Activated naive CD4-positive, alpha-beta T cell treated with anti-CD3 and anti-CD28 coated beads, Interleukin-2, amount 50 U/mL, for 24 hours (primary cell): ENCODE measurements at regions not wholly inside any gene's neighbourhood (a gene's known extent, or its start where the extent isn't known, plus 50 kb on each side); places are given as distances from the start of the nearest gene placed in this dataset.
"Not testable (repeated sequence)": the region's sequence is repeated elsewhere in the genome, so short reads cannot be mapped to it uniquely, and the experiment has no call there.

ENCODE experiments used
- H3K27ac Mint-ChIP-seq: one replicate; pipeline ENCODE4 v1.8.0; 2021; ENCODE audit warnings: mild to moderate bottlenecking, mixed read lengths
- H3K27me3 Mint-ChIP-seq: one replicate; pipeline ENCODE4 v1.8.0; 2021; ENCODE audit warnings: mixed read lengths
- H3K36me3 Mint-ChIP-seq: one replicate; pipeline ENCODE4 v1.8.0; 2021; ENCODE audit warnings: mixed read lengths
- H3K4me1 Mint-ChIP-seq: one replicate; pipeline ENCODE4 v1.8.0; 2021; ENCODE audit warnings: mixed read lengths
- H3K4me3 Mint-ChIP-seq: one replicate; pipeline ENCODE4 v1.8.0; 2021; ENCODE audit warnings: mild to moderate bottlenecking, mixed read lengths
- H3K9me3 Mint-ChIP-seq: one replicate; pipeline ENCODE4 v1.8.0; 2021; ENCODE audit warnings: mixed read lengths

- H3K27me3 Mint-ChIP-seq = no peaks in the 10 kb centered on the region
- no peaks in the 10 kb centered on the region for H3K4me1 Mint-ChIP-seq
Measured at GRCh38 chr7:120181499-120181898, 91.5 kb upstream of the KCND2 start.

GRCh38 chr7:120184866-120185265, 88.1 kb upstream of the KCND2 start:
- Mint-ChIP-seq H3K4me1 (no peaks in the 10 kb centered on the region), H3K4me3 (no peak overlapping the region), H3K27ac (no peak overlapping the region), H3K9me3 (peaks cover 5% of the 10 kb centered on the region), H3K27me3 (no peaks in the 10 kb centered on the region), H3K36me3 (no peaks in the 10 kb centered on the region)

More at GRCh38 chr7:120181499-120181898, 91.5 kb upstream of the KCND2 start:
- Mint-ChIP-seq H3K4me3 (no peak overlapping the region), H3K9me3 (peaks cover 9% of the 10 kb centered on the region), H3K27ac (no peak overlapping the region), H3K36me3 (no peaks in the 10 kb centered on the region)

DNA sequence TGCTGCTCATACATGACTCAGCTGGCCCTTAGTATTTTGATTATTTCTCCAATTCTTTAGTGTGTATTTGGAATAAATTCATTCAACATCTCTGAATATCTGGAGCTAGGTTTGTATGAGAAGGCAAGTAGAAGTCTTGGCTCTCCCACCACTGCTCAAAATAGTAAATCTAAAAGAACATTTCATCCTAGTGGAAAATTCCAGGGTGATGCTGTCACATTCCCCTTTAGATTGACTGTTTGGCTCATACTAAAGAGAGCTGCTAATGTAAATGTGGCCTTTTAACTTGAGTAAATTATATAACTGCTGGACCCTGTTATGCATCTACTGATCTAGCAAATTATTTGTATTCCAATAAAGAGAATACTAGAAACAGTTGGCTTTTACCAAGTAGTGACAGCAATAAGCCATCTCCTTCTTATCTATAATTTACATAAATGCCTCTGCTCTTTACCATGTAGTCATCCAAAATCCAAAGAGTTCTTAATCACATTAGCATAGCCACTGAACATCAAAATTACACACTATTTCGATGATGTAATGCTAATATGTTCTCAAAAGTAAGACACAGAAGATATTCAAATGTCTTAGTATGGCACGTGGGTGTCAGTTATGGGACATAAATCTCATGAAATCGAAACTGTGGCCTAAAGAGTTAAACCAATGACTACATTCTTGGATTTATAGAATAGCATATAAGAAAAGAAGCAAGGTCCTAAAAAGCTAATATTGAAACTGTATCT, 86.9 kb upstream of the KCND2 start:
- Mint-ChIP-seq H3K36me3 (no peaks in the 10 kb centered on the region), H3K4me1 (no peaks in the 10 kb centered on the region), H3K9me3 (peaks cover 5% of the 10 kb centered on the region), H3K4me3 (no peak overlapping the region), H3K27ac (no peak overlapping the region), H3K27me3 (no peaks in the 10 kb centered on the region)

- Mint-ChIP-seq H3K27ac (no peak overlapping the region), H3K27me3 (no peaks in the 10 kb centered on the region), H3K4me3 (no peak overlapping the region)
Measured at GRCh38 chr7:120186688-120187087, 86.3 kb upstream of the KCND2 start.

DNA sequence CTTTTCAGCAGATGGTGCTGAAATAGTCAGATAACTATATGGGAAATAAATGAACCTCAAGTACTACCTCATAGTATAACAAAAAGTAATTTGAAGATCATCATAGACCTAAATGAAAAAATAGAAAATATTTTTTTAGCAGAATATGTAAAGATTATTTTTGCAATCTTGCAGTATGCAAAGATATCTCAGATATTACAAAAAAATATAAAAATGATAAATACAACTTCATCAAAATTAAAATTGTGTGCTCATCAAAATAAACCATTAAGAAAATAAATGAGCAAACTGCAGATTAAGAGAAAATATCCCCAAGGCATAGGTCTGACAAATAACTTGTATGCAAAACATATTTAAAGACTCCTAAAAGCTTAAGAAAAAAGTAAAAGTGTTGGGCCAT, 83.4 kb upstream of the KCND2 start:
- no peaks in the 10 kb centered on the region for H3K27me3 Mint-ChIP-seq
- no peak overlapping the region for H3K4me3 Mint-ChIP-seq
- no peaks in the 10 kb centered on the region for H3K9me3 Mint-ChIP-seq
- H3K4me1 Mint-ChIP-seq = no peaks in the 10 kb centered on the region
- H3K36me3 Mint-ChIP-seq = no peaks in the 10 kb centered on the region
- H3K27ac Mint-ChIP-seq = no peak overlapping the region

More at GRCh38 chr7:120186688-120187087, 86.3 kb upstream of the KCND2 start:
- peaks cover 5% of the 10 kb centered on the region for H3K9me3 Mint-ChIP-seq
- H3K36me3 Mint-ChIP-seq = no peaks in the 10 kb centered on the region
- no peaks in the 10 kb centered on the region for H3K4me1 Mint-ChIP-seq

- Mint-ChIP-seq H3K36me3 (no peaks in the 10 kb centered on the region), H3K4me1 (no peaks in the 10 kb centered on the region), H3K27me3 (no peaks in the 10 kb centered on the region), H3K9me3 (peaks cover 2% of the 10 kb centered on the region), H3K27ac (no peak overlapping the region), H3K4me3 (no peak overlapping the region)
Measured at GRCh38 chr7:120190109-120190508, 82.9 kb upstream of the KCND2 start.

GRCh38 chr7:120190566-120190965, 82.4 kb upstream of the KCND2 start:
- no peak overlapping the region for H3K4me3 Mint-ChIP-seq
- no peaks in the 10 kb centered on the region for H3K27me3 Mint-ChIP-seq
- no peaks in the 10 kb centered on the region for H3K36me3 Mint-ChIP-seq
- H3K27ac Mint-ChIP-seq = no peak overlapping the region
- no peaks in the 10 kb centered on the region for H3K4me1 Mint-ChIP-seq
- H3K9me3 Mint-ChIP-seq = peaks cover 6% of the 10 kb centered on the region

DNA sequence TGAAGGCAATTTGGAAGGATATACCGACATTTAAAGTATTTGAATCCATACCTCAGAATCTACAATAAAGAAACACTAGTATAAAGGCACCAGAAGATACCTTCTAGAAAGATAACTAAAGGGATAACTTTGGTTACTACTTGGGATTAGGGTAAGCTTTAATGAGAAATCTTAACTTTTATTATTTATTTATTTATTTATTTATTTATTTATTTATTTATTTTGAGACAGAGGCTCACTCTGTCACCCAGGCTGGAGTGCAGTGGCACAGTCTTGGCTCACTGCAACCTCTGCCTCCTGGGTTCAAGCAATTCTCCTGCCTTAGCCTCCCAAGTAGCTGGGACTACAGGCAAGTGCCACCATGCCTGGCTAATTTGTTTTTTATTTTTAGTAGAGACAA, 81.6 kb upstream of the KCND2 start:
- not testable (repeated sequence) for H3K36me3 Mint-ChIP-seq, H3K4me3 Mint-ChIP-seq, H3K27me3 Mint-ChIP-seq

GRCh38 chr7:120201290-120201689, 71.7 kb upstream of the KCND2 start:
- H3K4me3 Mint-ChIP-seq = no peak overlapping the region
- H3K4me1 Mint-ChIP-seq = no peaks in the 10 kb centered on the region
- no peak overlapping the region for H3K27ac Mint-ChIP-seq
- H3K27me3 Mint-ChIP-seq = no peaks in the 10 kb centered on the region
- H3K36me3 Mint-ChIP-seq = no peaks in the 10 kb centered on the region
- peaks cover 7% of the 10 kb centered on the region for H3K9me3 Mint-ChIP-seq

More for the DNA sequence above, 81.6 kb upstream of the KCND2 start:
- H3K27ac Mint-ChIP-seq, H3K4me1 Mint-ChIP-seq, H3K9me3 Mint-ChIP-seq: not testable (repeated sequence)

DNA sequence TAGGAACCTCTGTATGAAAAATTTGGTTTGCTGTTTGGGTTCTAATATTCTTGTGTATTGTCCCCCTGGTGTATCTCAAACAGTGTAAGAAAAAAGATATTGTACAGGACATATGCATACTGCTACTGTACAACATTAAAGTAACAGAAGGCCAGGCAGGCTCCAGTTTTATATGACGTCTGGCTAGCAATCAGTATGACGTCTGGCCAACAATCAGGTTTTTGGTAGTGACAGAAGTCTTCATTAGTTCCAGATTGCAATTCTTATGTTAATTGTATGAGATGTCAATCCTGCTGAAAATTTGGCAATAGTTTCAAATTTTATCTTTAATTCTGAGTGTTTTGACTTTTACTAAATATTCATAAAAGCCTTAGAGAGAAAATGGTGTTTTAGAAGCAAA, 67.9 kb upstream of the KCND2 start:
- Mint-ChIP-seq H3K27me3 (no peaks in the 10 kb centered on the region), H3K9me3 (peaks cover 15% of the 10 kb centered on the region), H3K4me3 (no peak overlapping the region), H3K4me1 (no peaks in the 10 kb centered on the region), H3K27ac (no peak overlapping the region), H3K36me3 (no peaks in the 10 kb centered on the region)

- Mint-ChIP-seq H3K36me3 (no peaks in the 10 kb centered on the region), H3K4me1 (no peaks in the 10 kb centered on the region), H3K27me3 (no peaks in the 10 kb centered on the region), H3K9me3 (peaks cover 15% of the 10 kb centered on the region), H3K27ac (no peak overlapping the region), H3K4me3 (no peak overlapping the region)
Measured at GRCh38 chr7:120207037-120207436, 65.9 kb upstream of the KCND2 start.

DNA sequence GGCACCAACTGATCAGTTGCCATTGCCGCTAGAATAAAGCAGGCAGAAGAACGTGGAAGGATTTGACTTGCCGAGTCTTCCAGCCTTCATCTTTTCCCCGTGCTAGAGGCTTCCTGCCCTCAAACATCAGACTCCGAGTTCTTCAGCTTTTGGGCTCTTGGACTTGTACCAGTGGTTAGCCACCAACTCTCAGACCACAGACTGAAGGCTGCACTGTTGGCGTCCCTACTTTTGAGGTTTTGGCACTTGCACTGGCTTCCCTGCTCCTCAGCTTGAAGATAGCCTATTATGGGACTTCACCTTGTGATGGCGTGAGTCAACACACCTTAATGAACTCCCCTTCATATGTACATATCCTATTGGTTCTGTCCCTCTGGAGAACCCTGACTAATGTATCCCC, 57.3 kb upstream of the KCND2 start:
- Mint-ChIP-seq H3K4me1 (no peaks in the 10 kb centered on the region), H3K27me3 (no peaks in the 10 kb centered on the region), H3K9me3 (peaks cover 8% of the 10 kb centered on the region), H3K27ac (no peak overlapping the region), H3K4me3 (no peak overlapping the region), H3K36me3 (no peaks in the 10 kb centered on the region)

DNA sequence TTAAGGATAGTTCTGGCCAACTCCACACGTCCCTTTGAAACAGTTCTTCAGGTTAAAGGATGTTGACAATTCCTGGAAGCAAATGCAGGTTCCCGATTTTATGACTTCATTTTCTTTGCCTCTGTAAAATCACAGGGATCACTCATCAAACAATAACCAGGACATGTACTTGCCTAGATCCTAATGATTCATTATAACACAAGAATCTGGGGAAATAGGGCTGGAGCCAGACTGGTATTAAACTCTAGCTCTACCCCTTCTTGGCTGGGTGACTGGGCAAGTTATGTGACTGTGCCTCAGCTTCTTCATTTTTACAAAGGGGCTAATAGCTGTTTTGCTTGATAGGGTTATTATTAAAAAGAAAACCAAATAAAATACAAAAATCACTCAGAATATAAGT, 56.0 kb upstream of the KCND2 start:
- Mint-ChIP-seq H3K9me3 (peaks cover 8% of the 10 kb centered on the region), H3K27ac (no peak overlapping the region), H3K4me3 (no peak overlapping the region), H3K36me3 (no peaks in the 10 kb centered on the region), H3K4me1 (no peaks in the 10 kb centered on the region), H3K27me3 (no peaks in the 10 kb centered on the region)

GRCh38 chr7:120218712-120219111, 54.3 kb upstream of the KCND2 start:
- Mint-ChIP-seq H3K4me3 (no peak overlapping the region), H3K4me1 (no peaks in the 10 kb centered on the region), H3K27ac (no peak overlapping the region), H3K9me3 (peaks cover 4% of the 10 kb centered on the region), H3K36me3 (no peaks in the 10 kb centered on the region), H3K27me3 (no peaks in the 10 kb centered on the region)

DNA sequence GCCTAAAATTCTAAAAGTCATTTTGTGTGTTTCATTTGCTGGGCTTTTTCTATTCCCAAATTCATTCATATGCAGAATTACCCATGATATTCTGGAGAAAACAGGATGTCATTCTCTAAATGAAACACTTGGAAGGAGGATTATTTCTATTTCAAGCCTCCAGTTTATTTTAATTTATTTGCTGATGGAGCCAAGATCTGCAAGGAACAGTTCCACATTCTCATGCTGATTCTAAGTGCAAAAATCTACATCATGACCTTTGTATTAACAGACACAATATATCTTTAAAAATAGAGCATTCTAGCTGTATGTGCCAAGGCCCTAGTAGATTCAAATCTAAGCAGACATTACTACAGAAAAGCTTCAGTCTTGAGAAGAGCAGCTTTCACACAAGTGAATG, 51.3 kb upstream of the KCND2 start:
- Mint-ChIP-seq H3K27ac (no peak overlapping the region), H3K4me3 (no peak overlapping the region), H3K27me3 (no peaks in the 10 kb centered on the region), H3K36me3 (no peaks in the 10 kb centered on the region), H3K4me1 (no peaks in the 10 kb centered on the region), H3K9me3 (no peaks in the 10 kb centered on the region)
